HG03175 (cell line): ENCODE measurements at regions not wholly inside any gene's neighbourhood (a gene's known extent, or its start where the extent isn't known, plus 50 kb on each side); places are given as distances from the start of the nearest gene placed in this dataset.
"Not testable (repeated sequence)": the region's sequence is repeated elsewhere in the genome, so short reads cannot be mapped to it uniquely, and the experiment has no call there.

Experiments
- ATAC-seq: cut with Tn5 transposase; IDR thresholded peaks from one replicate; pipeline ENCODE4 v1.9.1; 2021; ENCODE audit warnings: mild to moderate bottlenecking, moderate library complexity; ENCODE audit not compliant: unreplicated experiment

- no peak for ATAC-seq
Measured at GRCh38 chr12:78331753-78332152, 501.1 kb downstream of the NAV3 start.

- ATAC-seq = no peak
Measured at GRCh38 chr12:78338054-78338785, 507.5 kb downstream of the NAV3 start.

GRCh38 chr12:78340406-78340805 is 509.7 kb downstream of the NAV3 start:
- no peak for ATAC-seq

GRCh38 chr12:78343657-78344056 is 513.0 kb downstream of the NAV3 start:
- no peak for ATAC-seq

GRCh38 chr12:78359520-78359919 is 505.1 kb upstream of the SYT1 start:
- ATAC-seq = no peak

GRCh38 chr12:78361683-78362082 is 502.9 kb upstream of the SYT1 start:
- no peak for ATAC-seq

- ATAC-seq = no peak
Measured at GRCh38 chr12:78371284-78371683, 493.3 kb upstream of the SYT1 start.

GRCh38 chr12:78375461-78375860 is 489.1 kb upstream of the SYT1 start:
- no peak for ATAC-seq

GRCh38 chr12:78376257-78376656 is 488.3 kb upstream of the SYT1 start:
- no peak for ATAC-seq

- not testable (repeated sequence) for ATAC-seq
Measured at GRCh38 chr12:78379065-78379464, 485.5 kb upstream of the SYT1 start.

GRCh38 chr12:78383414-78383813 is 481.2 kb upstream of the SYT1 start:
- ATAC-seq = no peak

GRCh38 chr12:78384541-78384940 is 480.0 kb upstream of the SYT1 start:
- no peak for ATAC-seq

GRCh38 chr12:78385541-78385940 is 479.0 kb upstream of the SYT1 start:
- no peak for ATAC-seq

- no peak for ATAC-seq
Measured at GRCh38 chr12:78386871-78387270, 477.7 kb upstream of the SYT1 start.

GRCh38 chr12:78387721-78388120 is 476.9 kb upstream of the SYT1 start:
- no peak for ATAC-seq

GRCh38 chr12:78388461-78388860 is 476.1 kb upstream of the SYT1 start:
- no peak for ATAC-seq

- ATAC-seq = no peak
Measured at GRCh38 chr12:78390920-78391319, 473.7 kb upstream of the SYT1 start.

GRCh38 chr12:78392918-78393317 is 471.7 kb upstream of the SYT1 start:
- ATAC-seq = no peak

GRCh38 chr12:78395961-78396360 is 468.6 kb upstream of the SYT1 start:
- no peak for ATAC-seq

- ATAC-seq = no peak
Measured at GRCh38 chr12:78396538-78396937, 468.0 kb upstream of the SYT1 start.

- no peak for ATAC-seq
Measured at GRCh38 chr12:78398750-78399149, 465.8 kb upstream of the SYT1 start.

GRCh38 chr12:78402366-78403134 is 462.0 kb upstream of the SYT1 start:
- ATAC-seq = no peak
